K562 (cell line): ENCODE measurements at regions not wholly inside any gene's neighbourhood (a gene's known extent, or its start where the extent isn't known, plus 50 kb on each side); places are given as distances from the start of the nearest gene placed in this dataset.

Experiments
- CEBPG ChIP-seq, 3 experiments: fragments of 200-800 bp in 1 of 3; sonication (Bioruptor generic) in 1 of 3; sonication (generic) in 1 of 3; formaldehyde crosslinking in 1 of 3; IDR thresholded peaks in 2 of 3; conservative IDR thresholded peaks in 1 of 3; 2 replicates each; pipeline versions ENCODE4 v1.6.1 to v1.8.0; 2016 to 2022; ENCODE audit warnings: missing compliant biosample characterization in 2 of 3, missing genetic modification characterization in 2 of 3, mild to moderate bottlenecking in 1 of 3, missing genetic modification reagents in 1 of 3
- CREB3 ChIP-seq: fragments of 450-650 bp; conservative IDR thresholded peaks from 2 replicates; pipeline ENCODE4 v1.6.1; 2016; ENCODE audit warnings: missing genetic modification characterization, low read depth, mild to moderate bottlenecking, missing compliant biosample characterization, moderate library complexity
- ETV5 ChIP-seq: sonication (generic); formaldehyde crosslinking; IDR thresholded peaks from 2 replicates; pipeline ENCODE4 v1.4.0; 2020; ENCODE audit warnings: low read depth, mild to moderate bottlenecking, missing genetic modification reagents
- HNRNPLL ChIP-seq: fragments of 200-400 bp; formaldehyde crosslinking; IDR thresholded peaks from 2 replicates; pipeline ENCODE4 v1.6.1; 2017; ENCODE audit warnings: low read length, low read depth, mild to moderate bottlenecking; ENCODE audit not compliant: poor library complexity, severe bottlenecking
- KHSRP ChIP-seq: fragments of 450-650 bp; IDR thresholded peaks from 2 replicates; pipeline ENCODE4 v1.6.1; 2017
- MCM7 ChIP-seq, 2 experiments: fragments of 450-650 bp; IDR thresholded peaks; 2 replicates each; pipeline ENCODE4 v1.6.1; 2016 to 2018
- MXD1 ChIP-seq: fragments of 250-450 bp; sonication (Bioruptor Pico); IDR thresholded peaks from 2 replicates; pipeline ENCODE4 v1.8.0; 2021; ENCODE audit warnings: borderline replicate concordance, mild to moderate bottlenecking, moderate library complexity; ENCODE audit not compliant: poor library complexity, severe bottlenecking
- PATZ1 ChIP-seq: fragments of 250-450 bp; sonication (Bioruptor Pico); IDR thresholded peaks from 2 replicates; pipeline ENCODE4 v1.5.0; 2020; ENCODE audit warnings: mild to moderate bottlenecking, borderline replicate concordance
- POLR2AphosphoS2 ChIP-seq: IDR thresholded peaks from 2 replicates; pipeline ENCODE4 v1.6.1; 2012; ENCODE audit warnings: low read length, improper control_type of control experiment
- POLR2B ChIP-seq: fragments of 450-650 bp; IDR thresholded peaks from 2 replicates; pipeline ENCODE4 v1.6.1; 2018; ENCODE audit warnings: low read depth; ENCODE audit not compliant: partially characterized antibody
- RCOR1 ChIP-seq, 2 experiments: IDR thresholded peaks; 2 replicates each; pipeline ENCODE4 v1.6.1; 2012; ENCODE audit warnings: low read depth in 2 of 2, low read length in 2 of 2, borderline replicate concordance in 1 of 2, improper control_type of control experiment in 1 of 2
- SMARCA4 ChIP-seq: fragments of 450-650 bp; IDR thresholded peaks from 2 replicates; pipeline ENCODE4 v1.6.1; 2016
- VEZF1 ChIP-seq: fragments of 200-800 bp; sonication (Bioruptor generic); IDR thresholded peaks from 2 replicates; pipeline ENCODE4 v1.6.1; 2017; ENCODE audit warnings: missing genetic modification characterization, missing compliant biosample characterization
- ZNF146 ChIP-seq: IDR thresholded peaks from one replicate; pipeline ENCODE4 v1.6.1; 2018; ENCODE audit warnings: missing compliant biosample characterization; ENCODE audit not compliant: unreplicated experiment
- ZNF518B ChIP-seq: fragments of 250-450 bp; sonication (Bioruptor Pico); IDR thresholded peaks from 2 replicates; pipeline ENCODE4 v1.5.0; 2021; ENCODE audit warnings: mild to moderate bottlenecking, moderate library complexity

GRCh38 chr6:27825025-27825793, 87.0 kb downstream of the OR2B2 start (continued):
- TF ChIP-seq POLR2B = peak; percentile 11
- TF ChIP-seq KHSRP = no peak
- TF ChIP-seq MXD1 (CRISPR knock-in tag) = no peak
- 0 out of 2 replicates have a peak, but pooled peaks have one; percentile 5 for TF ChIP-seq SMARCA4
- peak; percentile 78; the same call in 1 of the 2 replicates for TF ChIP-seq POLR2AphosphoS2
- TF ChIP-seq PATZ1 (CRISPR knock-in tag) = no peak
- TF ChIP-seq ZNF518B = no peak
- TF ChIP-seq CREB3 (tag) = no peak
- no peak for TF ChIP-seq HNRNPLL
- TF ChIP-seq MCM7 (IDR thresholded peaks at IDR 0.05) = no peak
- no peak for TF ChIP-seq CEBPG (CRISPR knock-in tag; IDR thresholded peaks at IDR 0.05)
- peak in 1 of 2 experiments; percentile 28; a peak in 1 of 4 replicates for TF ChIP-seq CEBPG (tag; conservative IDR thresholded peaks at IDR 0.05 in 1 of 2, IDR thresholded peaks at IDR 0.05 in 1 of 2)
- no peak for TF ChIP-seq ZNF146 (CRISPR knock-in tag)
- TF ChIP-seq ETV5 (CRISPR knock-in tag) = no peak
- TF ChIP-seq RCOR1 (IDR thresholded peaks at IDR 0.05; ENCODE audit: borderline replicate concordance in 1 of 2, low read depth in 2 of 2, low read length in 2 of 2) = no peak
- TF ChIP-seq VEZF1 = no peak
